HCT116 (cell line): ENCODE measurements at regions not wholly inside any gene's neighbourhood (a gene's known extent, or its start where the extent isn't known, plus 50 kb on each side); places are given as distances from the start of the nearest gene placed in this dataset.

Experiments
- CBX3 ChIP-seq: IDR thresholded peaks from 2 replicates; pipeline ENCODE4 v1.6.1; 2012; ENCODE audit warnings: low read depth
- CEBPB ChIP-seq: IDR thresholded peaks from 2 replicates; pipeline ENCODE4 v1.6.1; 2012; ENCODE audit warnings: low read depth
- JUND ChIP-seq: IDR thresholded peaks from 2 replicates; pipeline ENCODE4 v1.6.1; 2012
- POLR2AphosphoS5 ChIP-seq: IDR thresholded peaks from 2 replicates; pipeline ENCODE4 v1.6.1; 2011; ENCODE audit warnings: mild to moderate bottlenecking, low read depth, low read length, moderate library complexity
- REST ChIP-seq: IDR thresholded peaks from 2 replicates; pipeline ENCODE4 v1.6.1; 2012; ENCODE audit warnings: low read depth
- SIN3A ChIP-seq: IDR thresholded peaks from 2 replicates; pipeline ENCODE4 v1.6.1; 2012; ENCODE audit warnings: low read depth
- SP1 ChIP-seq: IDR thresholded peaks from 2 replicates; pipeline ENCODE4 v1.6.1; 2012; ENCODE audit warnings: low read depth
- YY1 ChIP-seq: IDR thresholded peaks from 2 replicates; pipeline ENCODE4 v1.6.1; 2011; ENCODE audit warnings: low read length, low read depth, moderate library complexity, mild to moderate bottlenecking; ENCODE audit not compliant: insufficient replicate concordance; ENCODE audit errors: extremely low read depth
- TF ChIP-seq, protein P1 (sequence below), 3 experiments: fragments of 200-600 bp in 1 of 3; sonication (generic) in 1 of 3; IDR thresholded peaks in 2 of 3; conservative IDR thresholded peaks in 1 of 3; 2 replicates each; pipeline ENCODE4 v1.5.1; 2012 to 2017; ENCODE audit warnings: low read depth in 2 of 3, low read length in 2 of 3, antibody characterized with exemption in 1 of 3, borderline replicate concordance in 1 of 3, control low read depth in 1 of 3, mild to moderate bottlenecking in 1 of 3, mixed read lengths in 1 of 3, mixed run types in 1 of 3, moderate library complexity in 1 of 3; ENCODE audit not compliant: insufficient read depth in 1 of 3

GRCh38 chr17:71022758-71023157 lies 853.4 kb downstream of the KCNJ2 start:
- TF ChIP-seq, protein P1, sequence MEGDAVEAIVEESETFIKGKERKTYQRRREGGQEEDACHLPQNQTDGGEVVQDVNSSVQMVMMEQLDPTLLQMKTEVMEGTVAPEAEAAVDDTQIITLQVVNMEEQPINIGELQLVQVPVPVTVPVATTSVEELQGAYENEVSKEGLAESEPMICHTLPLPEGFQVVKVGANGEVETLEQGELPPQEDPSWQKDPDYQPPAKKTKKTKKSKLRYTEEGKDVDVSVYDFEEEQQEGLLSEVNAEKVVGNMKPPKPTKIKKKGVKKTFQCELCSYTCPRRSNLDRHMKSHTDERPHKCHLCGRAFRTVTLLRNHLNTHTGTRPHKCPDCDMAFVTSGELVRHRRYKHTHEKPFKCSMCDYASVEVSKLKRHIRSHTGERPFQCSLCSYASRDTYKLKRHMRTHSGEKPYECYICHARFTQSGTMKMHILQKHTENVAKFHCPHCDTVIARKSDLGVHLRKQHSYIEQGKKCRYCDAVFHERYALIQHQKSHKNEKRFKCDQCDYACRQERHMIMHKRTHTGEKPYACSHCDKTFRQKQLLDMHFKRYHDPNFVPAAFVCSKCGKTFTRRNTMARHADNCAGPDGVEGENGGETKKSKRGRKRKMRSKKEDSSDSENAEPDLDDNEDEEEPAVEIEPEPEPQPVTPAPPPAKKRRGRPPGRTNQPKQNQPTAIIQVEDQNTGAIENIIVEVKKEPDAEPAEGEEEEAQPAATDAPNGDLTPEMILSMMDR (IDR thresholded peaks at IDR 0.05 in 2 of 3, conservative IDR thresholded peaks at IDR 0.05 in 1 of 3; ENCODE audit: borderline replicate concordance in 1 of 3, insufficient read depth in 1 of 3, low read depth in 2 of 3, low read length in 2 of 3) = no peak
- TF ChIP-seq POLR2AphosphoS5 (no peak), CEBPB (no peak), YY1 (no peak), SIN3A (no peak), REST (no peak), CBX3 (no peak), SP1 (no peak), JUND (no peak)
